A549 (cell line): ENCODE measurements at regions not wholly inside any gene's neighbourhood (a gene's known extent, or its start where the extent isn't known, plus 50 kb on each side); places are given as distances from the start of the nearest gene placed in this dataset.

ENCODE experiments used
- ATAC-seq, 2 experiments: fragments of 200-7000 bp in 1 of 2; fragments of >200 bp in 1 of 2; cut with Nextera tagmentation in 1 of 2; cut with Tn5 transposase in 1 of 2; 3 replicates each; pipeline versions ENCODE4 v1.8.0 to v1.9.1; 2018 to 2020; ENCODE audit warnings: mild to moderate bottlenecking in 1 of 2, moderate library complexity in 1 of 2
- CTCF ChIA-PET: fragments of 300-600 bp; sonication (Branson Sonifier 250); formaldehyde crosslinking; extraction: SDS; loops from one replicate; lab custom pipeline; 2021; ENCODE audit warnings: antibody characterized with exemption, inconsistent platforms; lab: Yijun Ruan, JAX
- POLR2A ChIA-PET: fragments of 350-600 bp; formaldehyde crosslinking; extraction: SDS; loops from one replicate; lab custom pipeline; 2021; ENCODE audit warnings: antibody characterized with exemption, inconsistent platforms; lab: Yijun Ruan, JAX
- DNase-seq, 2 experiments: peaks; one replicate each; pipeline versions ENCODE4 v3.0.0 to v3.0.0-alpha.2; 2011 to 2016; ENCODE audit warnings: low read depth in 1 of 2, low spot score in 1 of 2
- FAIRE-seq: peaks from 2 replicates; lab custom pipeline; 2011; peaks lifted over from hg19 to GRCh38; lab: Jason Lieb, UNC
- H3K27ac ChIP-seq, 2 experiments: fragments of >200 bp; sonication (Bioruptor Twin); formaldehyde crosslinking; 3 replicates each; pipeline ENCODE4 v1.5.1; 2016 to 2017
- H3K4me1 ChIP-seq: fragments of >200 bp; sonication (Bioruptor Twin); formaldehyde crosslinking; 3 replicates; pipeline ENCODE4 v1.6.1; 2016
- H3K4me2 ChIP-seq: fragments of >200 bp; sonication (Bioruptor Twin); formaldehyde crosslinking; 3 replicates; pipeline ENCODE4 v1.6.1; 2016
- H3K4me3 ChIP-seq: fragments of >200 bp; sonication (Bioruptor Twin); formaldehyde crosslinking; 3 replicates; pipeline ENCODE4 v1.5.1; 2016
- H3K9me3 ChIP-seq: fragments of >200 bp; sonication (Bioruptor Twin); formaldehyde crosslinking; 3 replicates; pipeline ENCODE4 v1.6.1; 2016
- BHLHE40 ChIP-seq: IDR thresholded peaks from 2 replicates; pipeline ENCODE4 v1.6.1; 2012; ENCODE audit warnings: low read depth, low read length, inconsistent platforms
- CBX2 ChIP-seq: fragments of 200-600 bp; sonication (generic); IDR thresholded peaks from 2 replicates; pipeline ENCODE4 v1.6.1; 2016; ENCODE audit warnings: low read depth, mild to moderate bottlenecking, borderline replicate concordance
- CEBPB ChIP-seq, 2 experiments: fragments of >200 bp in 1 of 2; sonication (Bioruptor Twin) in 1 of 2; formaldehyde crosslinking in 1 of 2; IDR thresholded peaks; 2 replicates each; pipeline ENCODE4 v1.6.1; 2012 to 2016
- CTCF ChIP-seq: fragments of >200 bp; sonication (Bioruptor Twin); formaldehyde crosslinking; IDR thresholded peaks from 3 replicates; pipeline ENCODE4 v1.5.1; 2016
- E2F6 ChIP-seq: IDR thresholded peaks from 2 replicates; pipeline ENCODE4 v1.6.1; 2012; ENCODE audit warnings: low read depth, borderline replicate concordance
- FOSL2 ChIP-seq, 2 experiments: fragments of 450-650 bp in 1 of 2; fragments of >200 bp in 1 of 2; sonication (Bioruptor Twin) in 1 of 2; formaldehyde crosslinking; IDR thresholded peaks; 2 replicates each; pipeline versions ENCODE4 v1.5.0 to v1.6.1; 2016 to 2020; ENCODE audit warnings: mild to moderate bottlenecking in 1 of 2, moderate library complexity in 1 of 2
- GATA3 ChIP-seq: IDR thresholded peaks from 2 replicates; pipeline ENCODE4 v1.6.1; 2012; ENCODE audit warnings: borderline replicate concordance
- HDAC2 ChIP-seq: fragments of 200-600 bp; sonication (generic); IDR thresholded peaks from 2 replicates; pipeline ENCODE4 v1.6.1; 2016
- HEYL ChIP-seq: fragments of 250-450 bp; sonication (Bioruptor Pico); IDR thresholded peaks from 2 replicates; pipeline ENCODE4 v1.8.0; 2021; ENCODE audit warnings: mild to moderate bottlenecking, moderate library complexity
- HOXA7 ChIP-seq: fragments of 250-450 bp; sonication (Bioruptor Pico); IDR thresholded peaks from 2 replicates; pipeline ENCODE4 v1.5.0; 2020; ENCODE audit warnings: mild to moderate bottlenecking, moderate library complexity
- HOXB5 ChIP-seq: fragments of 250-450 bp; sonication (Bioruptor Pico); IDR thresholded peaks from 2 replicates; pipeline ENCODE4 v1.5.0; 2020; ENCODE audit warnings: mild to moderate bottlenecking, moderate library complexity
- JUN ChIP-seq, 2 experiments: fragments of >200 bp; sonication (Bioruptor Twin); formaldehyde crosslinking; IDR thresholded peaks; 2 replicates in 1 of 2; 3 replicates in 1 of 2; pipeline ENCODE4 v1.6.1; 2016 to 2017
- JUNB ChIP-seq: fragments of >200 bp; sonication (Bioruptor Twin); formaldehyde crosslinking; IDR thresholded peaks from 2 replicates; pipeline ENCODE4 v1.6.1; 2016
- KDM1A ChIP-seq: fragments of 200-600 bp; sonication (generic); IDR thresholded peaks from 2 replicates; pipeline ENCODE4 v1.6.1; 2016; ENCODE audit warnings: low read depth, mild to moderate bottlenecking
- KDM5A ChIP-seq: fragments of 200-600 bp; sonication (generic); IDR thresholded peaks from 2 replicates; pipeline ENCODE4 v1.6.1; 2016; ENCODE audit warnings: antibody characterized with exemption, mild to moderate bottlenecking
- MYC ChIP-seq: IDR thresholded peaks from 2 replicates; pipeline ENCODE4 v1.6.1; 2012; ENCODE audit warnings: mild to moderate bottlenecking, inconsistent platforms, low read length, improper control_type of control experiment, borderline replicate concordance
- NFE2L2 ChIP-seq: fragments of 150-350 bp; conservative IDR thresholded peaks from 2 replicates; pipeline ENCODE4 v1.6.1; 2014; ENCODE audit warnings: low read length
- NPAS2 ChIP-seq: fragments of 250-450 bp; sonication (Bioruptor Pico); IDR thresholded peaks from 2 replicates; pipeline ENCODE4 v1.8.0; 2022; ENCODE audit warnings: mild to moderate bottlenecking, moderate library complexity, borderline replicate concordance
- PHF8 ChIP-seq: fragments of 200-600 bp; sonication (generic); IDR thresholded peaks from 2 replicates; pipeline ENCODE4 v1.6.1; 2016; ENCODE audit warnings: low read depth, mild to moderate bottlenecking, antibody characterized with exemption, moderate library complexity, borderline replicate concordance
- POLR2A ChIP-seq: IDR thresholded peaks from 2 replicates; pipeline ENCODE4 v1.6.1; 2012; ENCODE audit warnings: mild to moderate bottlenecking, low read length
- RAD21 ChIP-seq, 2 experiments: fragments of >200 bp in 1 of 2; sonication (Bioruptor Twin) in 1 of 2; formaldehyde crosslinking in 1 of 2; IDR thresholded peaks in 1 of 2; conservative IDR thresholded peaks in 1 of 2; 2 replicates in 1 of 2; 3 replicates in 1 of 2; pipeline ENCODE4 v1.6.1; 2012 to 2018; ENCODE audit warnings: inconsistent platforms in 1 of 2
- REST ChIP-seq: fragments of 200-600 bp; sonication (generic); IDR thresholded peaks from 2 replicates; pipeline ENCODE4 v1.6.1; 2016; ENCODE audit warnings: antibody characterized with exemption, mild to moderate bottlenecking, moderate library complexity
- RNF2 ChIP-seq: fragments of 200-600 bp; sonication (generic); IDR thresholded peaks from 2 replicates; pipeline ENCODE4 v1.6.1; 2016; ENCODE audit warnings: low read depth, mild to moderate bottlenecking, antibody characterized with exemption, moderate library complexity, borderline replicate concordance
- SREBF2 ChIP-seq: fragments of 450-650 bp; IDR thresholded peaks from 2 replicates; pipeline ENCODE4 v1.6.1; 2014; ENCODE audit warnings: mild to moderate bottlenecking, moderate library complexity
- USF2 ChIP-seq: fragments of 450-650 bp; IDR thresholded peaks from 2 replicates; pipeline ENCODE4 v1.6.1; 2014; ENCODE audit warnings: antibody characterized with exemption
- ZFP36 ChIP-seq: fragments of 450-650 bp; IDR thresholded peaks from 2 replicates; pipeline ENCODE4 v1.6.1; 2014; ENCODE audit warnings: borderline replicate concordance; ENCODE audit not compliant: partially characterized antibody
- ZNF302 ChIP-seq: fragments of 250-450 bp; sonication (Bioruptor Pico); IDR thresholded peaks from 2 replicates; pipeline ENCODE4 v1.9.0; 2021; ENCODE audit warnings: inconsistent platforms, mild to moderate bottlenecking, moderate library complexity
- WGBS: methylation state at CpG from one replicate; pipeline ENCODE4 v1.1.6; 2017; ENCODE audit errors: missing lambda C conversion rate; 5-methylcytosine and 5-hydroxymethylcytosine counted together

GRCh38 chr5:20692913-20693312, 704.9 kb upstream of the CDH18 start:
- Histone ChIP-seq H3K9me3 (no peaks in the 10 kb centered on the region), H3K4me2 (no peak overlapping the region)
- ATAC-seq: no peak
- 37% methylated on average over 1 of the region's 1 CpG for WGBS
- TF ChIP-seq CEBPB (IDR thresholded peaks at IDR 0.05) (no peak), KDM5A (no peak), RNF2 (no peak), HDAC2 (no peak), POLR2A (no peak), REST (no peak), JUNB (no peak), HEYL (CRISPR knock-in tag) (no peak), GATA3 (no peak), CBX2 (no peak), PHF8 (no peak), USF2 (no peak), ZNF302 (CRISPR knock-in tag) (no peak), BHLHE40 (no peak), CTCF (no peak), SREBF2 (no peak), ZFP36 (no peak), E2F6 (no peak)
- TF ChIP-seq, all 56 proteins: peak for 0
- FAIRE-seq (no peak), DNase-seq (no peak)
- ChIA-PET CTCF (no interaction called here), POLR2A (no interaction called here)
- Histone ChIP-seq H3K4me1 (no peaks in the 10 kb centered on the region), H3K4me3 (no peak overlapping the region), H3K27ac (no peak overlapping the region)

GRCh38 chr5:20683241-20683940, 695.4 kb upstream of the CDH18 start:
- Histone ChIP-seq H3K4me2 (no peak overlapping the region), H3K9me3 (no peaks in the 10 kb centered on the region), H3K4me1 (peaks cover 22% of the 10 kb centered on the region), H3K27ac (no peak overlapping the region), H3K4me3 (no peak overlapping the region)
- ATAC-seq (no peak), FAIRE-seq (no peak), DNase-seq (no peak)
- CTCF ChIA-PET: no interaction called here
- POLR2A ChIA-PET: no interaction called here
- 42% methylated on average over 5 of the region's 5 CpGs for WGBS
- no peak for TF ChIP-seq CBX2
- TF ChIP-seq ZFP36: no peak
- no peak for TF ChIP-seq HOXA7 (CRISPR knock-in tag)
- TF ChIP-seq E2F6: no peak
- TF ChIP-seq JUN (IDR thresholded peaks at IDR 0.05): no peak
- TF ChIP-seq NPAS2 (CRISPR knock-in tag): no peak
- no peak for TF ChIP-seq MYC
- TF ChIP-seq HOXB5 (CRISPR knock-in tag): no peak
- TF ChIP-seq HDAC2: no peak
- no peak for TF ChIP-seq NFE2L2
- no peak for TF ChIP-seq FOSL2 (IDR thresholded peaks at IDR 0.05)
- no peak for TF ChIP-seq FOSL2 (CRISPR knock-in tag; IDR thresholded peaks at IDR 0.05)
- TF ChIP-seq RAD21 (conservative IDR thresholded peaks at IDR 0.05 in 1 of 2, IDR thresholded peaks at IDR 0.05 in 1 of 2): no peak
- TF ChIP-seq KDM1A: no peak
